IPS-18a (cell line): ENCODE measurements at regions not wholly inside any gene's neighbourhood (a gene's known extent, or its start where the extent isn't known, plus 50 kb on each side); places are given as distances from the start of the nearest gene placed in this dataset.
"Not testable (repeated sequence)": the region's sequence is repeated elsewhere in the genome, so short reads cannot be mapped to it uniquely, and the experiment has no call there.

Experiments
- H3K27ac ChIP-seq: one replicate; pipeline ENCODE4 v1.5.1; 2013; ENCODE audit warnings: low read length
- H3K27me3 ChIP-seq: one replicate; pipeline ENCODE4 v1.6.1; 2013; ENCODE audit warnings: mild to moderate bottlenecking, low read length; ENCODE audit not compliant: control insufficient read depth, insufficient read depth
- H3K36me3 ChIP-seq: one replicate; pipeline ENCODE4 v1.6.1; 2013; ENCODE audit warnings: low read depth, low read length; ENCODE audit not compliant: control insufficient read depth
- H3K4me1 ChIP-seq: one replicate; pipeline ENCODE4 v1.6.1; 2013; ENCODE audit warnings: low read depth, low read length; ENCODE audit not compliant: control insufficient read depth
- H3K4me3 ChIP-seq: one replicate; pipeline ENCODE4 v1.5.1; 2013; ENCODE audit warnings: low read length
- H3K9ac ChIP-seq: one replicate; pipeline ENCODE4 v1.6.1; 2013; ENCODE audit warnings: mild to moderate bottlenecking, low read length, moderate library complexity
- H3K9me3 ChIP-seq: one replicate; pipeline ENCODE4 v1.6.1; 2013; ENCODE audit warnings: low read depth, low read length; ENCODE audit not compliant: control insufficient read depth

DNA sequence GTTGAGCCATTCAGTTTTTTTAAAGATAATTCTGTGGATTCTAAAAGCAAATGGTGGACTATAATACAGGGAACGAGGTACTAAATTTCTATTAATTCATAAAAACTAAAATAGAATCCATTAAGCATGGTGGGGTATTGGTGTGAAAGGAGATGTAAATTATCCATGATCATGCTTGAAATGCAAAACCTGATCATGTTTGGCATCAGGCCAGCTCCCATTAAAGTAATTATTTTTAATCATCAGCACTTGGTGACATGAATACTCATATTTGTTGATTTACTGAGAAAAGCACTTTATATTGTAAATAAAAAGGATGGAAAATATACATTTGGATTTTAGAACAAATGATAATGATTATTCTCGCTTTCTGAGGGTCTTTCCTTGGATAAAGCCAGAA, 232.3 kb upstream of the MEIS1 start:
- Histone ChIP-seq H3K4me1 (no peaks in the 10 kb centered on the region), H3K27ac (no peak overlapping the region), H3K9ac (no peak overlapping the region), H3K4me3 (no peak overlapping the region), H3K27me3 (no peaks in the 10 kb centered on the region), H3K36me3 (no peaks in the 10 kb centered on the region), H3K9me3 (peaks cover 5% of the 10 kb centered on the region)

DNA sequence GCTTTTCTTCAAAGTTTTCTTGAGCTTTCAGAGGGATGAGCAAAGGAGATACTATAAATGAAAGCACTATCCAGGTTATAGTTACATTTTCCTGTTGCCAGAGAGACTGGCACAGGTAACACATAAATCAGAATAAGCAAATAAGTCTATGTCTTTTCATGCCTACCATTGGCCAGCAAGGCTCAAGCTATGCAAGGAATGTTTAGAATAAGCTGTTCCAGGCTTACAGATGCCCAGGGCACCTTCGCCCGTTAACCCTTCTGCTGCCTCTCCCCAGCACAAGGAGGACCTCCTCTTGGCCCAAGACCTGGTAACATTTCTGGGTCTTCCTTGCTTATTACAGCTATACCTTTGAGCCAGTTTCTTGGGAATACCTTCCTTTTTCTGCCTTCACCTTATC, 233.7 kb upstream of the MEIS1 start:
- no peaks in the 10 kb centered on the region for H3K4me1 ChIP-seq
- peaks cover 4% of the 10 kb centered on the region for H3K9me3 ChIP-seq
- H3K27me3 ChIP-seq, result no peaks in the 10 kb centered on the region
- no peaks in the 10 kb centered on the region for H3K36me3 ChIP-seq
- no peak overlapping the region for H3K4me3 ChIP-seq
- H3K27ac ChIP-seq, result no peak overlapping the region
- H3K9ac ChIP-seq, result no peak overlapping the region

DNA sequence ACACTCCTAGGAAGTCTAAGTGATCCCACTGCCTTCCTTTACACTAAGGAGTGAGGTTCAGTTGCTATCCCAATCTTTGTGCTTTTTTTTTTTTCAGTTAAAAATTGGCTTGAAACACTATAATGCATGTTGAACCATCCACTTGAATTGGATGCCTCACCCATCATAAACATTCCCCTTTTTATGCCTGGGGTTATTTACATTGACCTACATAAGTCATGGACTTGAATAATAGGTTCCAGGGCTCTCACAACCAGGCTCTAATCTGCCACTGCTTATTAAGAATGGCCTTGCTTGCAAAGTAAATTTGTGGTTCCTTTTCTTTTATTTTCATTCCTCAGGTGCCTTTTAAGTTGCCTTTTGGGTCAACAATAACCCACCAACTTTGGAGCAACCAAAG, 236.1 kb upstream of the MEIS1 start:
- Histone ChIP-seq H3K4me3 (no peak overlapping the region), H3K9ac (no peak overlapping the region), H3K4me1 (no peaks in the 10 kb centered on the region), H3K27me3 (no peaks in the 10 kb centered on the region), H3K27ac (no peak overlapping the region), H3K36me3 (no peaks in the 10 kb centered on the region), H3K9me3 (no peaks in the 10 kb centered on the region)

DNA sequence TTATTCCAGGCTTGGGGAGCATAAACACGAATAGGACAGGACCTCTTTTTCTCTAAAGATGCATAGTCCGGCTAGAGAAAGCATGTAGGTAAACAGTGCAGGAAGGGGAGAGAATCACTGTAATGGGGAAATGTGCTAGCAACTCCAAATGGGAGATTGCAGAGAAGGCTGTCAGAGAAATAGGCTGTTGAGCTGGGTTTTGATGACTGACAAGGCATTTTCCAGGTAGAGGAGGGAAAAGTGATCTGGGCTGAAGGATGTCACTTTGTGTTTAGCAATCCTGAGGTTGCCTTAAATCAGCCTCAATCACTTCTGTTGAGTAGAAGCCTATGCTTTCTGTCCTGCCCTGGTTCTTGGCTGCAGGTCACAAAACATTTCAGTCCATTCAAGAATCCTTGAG, 242.0 kb upstream of the MEIS1 start:
- Histone ChIP-seq H3K36me3 (no peaks in the 10 kb centered on the region), H3K9me3 (no peaks in the 10 kb centered on the region), H3K9ac (no peak overlapping the region), H3K27me3 (no peaks in the 10 kb centered on the region), H3K27ac (no peak overlapping the region), H3K4me3 (no peak overlapping the region), H3K4me1 (peaks cover 10% of the 10 kb centered on the region)

DNA sequence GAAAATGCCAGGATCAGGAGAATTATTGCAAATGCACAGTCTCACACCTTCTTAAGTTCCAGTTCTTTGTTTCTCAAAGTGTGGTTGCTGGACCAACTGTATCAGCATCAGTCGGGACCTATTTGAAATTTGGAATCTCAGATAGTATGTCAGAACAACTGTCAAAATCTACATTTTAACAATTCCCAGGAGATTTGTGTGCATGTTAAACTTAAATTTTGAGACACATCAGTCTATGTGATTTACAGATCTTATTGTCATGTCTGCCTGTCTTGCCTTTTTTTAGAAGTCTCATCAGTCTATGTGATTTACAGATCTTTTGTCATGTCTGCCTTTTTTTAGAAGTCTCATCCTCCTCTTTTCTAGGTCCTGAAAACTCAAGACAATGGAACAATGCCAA, 243.6 kb upstream of the MEIS1 start:
- Histone ChIP-seq H3K27ac (no peak overlapping the region), H3K9ac (no peak overlapping the region), H3K4me1 (peaks cover 10% of the 10 kb centered on the region), H3K27me3 (no peaks in the 10 kb centered on the region), H3K9me3 (no peaks in the 10 kb centered on the region), H3K36me3 (no peaks in the 10 kb centered on the region), H3K4me3 (no peak overlapping the region)

DNA sequence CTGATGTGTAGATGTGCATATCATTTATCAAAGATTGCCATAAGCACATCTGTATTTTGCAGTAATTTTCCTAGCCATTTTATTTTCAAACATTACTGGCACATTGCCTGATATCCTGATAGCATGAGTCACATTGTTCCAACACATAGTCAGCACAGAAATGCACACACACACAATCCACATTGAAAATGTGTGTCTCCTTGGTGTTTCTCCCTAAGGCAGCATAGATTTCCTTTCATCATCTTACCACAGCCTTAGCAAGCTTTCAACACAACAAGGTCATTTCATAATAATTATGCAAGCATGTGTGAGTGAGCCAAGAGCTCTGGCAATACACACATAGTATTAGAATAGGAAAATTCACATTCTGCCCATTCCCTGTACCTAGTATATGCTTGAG, 245.4 kb upstream of the MEIS1 start:
- H3K36me3 ChIP-seq, result no peaks in the 10 kb centered on the region

DNA sequence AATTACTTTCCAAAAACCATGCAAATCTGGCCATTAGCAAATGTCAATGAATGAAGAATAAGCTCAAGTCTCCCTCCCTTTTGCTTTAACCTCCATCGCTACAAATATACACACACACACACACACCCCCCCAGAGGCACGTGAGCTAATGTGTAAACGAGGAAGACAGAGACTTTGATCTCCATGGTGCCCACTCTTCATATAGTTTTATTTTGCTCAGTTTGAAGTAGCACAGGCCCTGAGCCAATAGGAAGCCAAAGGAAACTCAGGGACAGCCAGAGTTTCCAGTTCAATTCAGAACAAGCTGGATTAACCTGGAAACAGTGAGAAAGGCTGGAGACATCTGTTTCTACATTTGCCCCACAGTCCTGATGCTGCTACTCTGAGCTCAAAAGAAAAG, 248.4 kb upstream of the MEIS1 start:
- Histone ChIP-seq H3K4me1 (peaks cover 6% of the 10 kb centered on the region), H3K27me3 (no peaks in the 10 kb centered on the region), H3K9ac (no peak overlapping the region), H3K27ac (no peak overlapping the region), H3K4me3 (no peak overlapping the region), H3K36me3 (no peaks in the 10 kb centered on the region), H3K9me3 (no peaks in the 10 kb centered on the region)

More for the DNA sequence above, 245.4 kb upstream of the MEIS1 start:
- no peak overlapping the region for H3K4me3 ChIP-seq
- no peaks in the 10 kb centered on the region for H3K27me3 ChIP-seq
- H3K4me1 ChIP-seq, result peaks cover 10% of the 10 kb centered on the region
- no peak overlapping the region for H3K9ac ChIP-seq
- no peaks in the 10 kb centered on the region for H3K9me3 ChIP-seq
- no peak overlapping the region for H3K27ac ChIP-seq

DNA sequence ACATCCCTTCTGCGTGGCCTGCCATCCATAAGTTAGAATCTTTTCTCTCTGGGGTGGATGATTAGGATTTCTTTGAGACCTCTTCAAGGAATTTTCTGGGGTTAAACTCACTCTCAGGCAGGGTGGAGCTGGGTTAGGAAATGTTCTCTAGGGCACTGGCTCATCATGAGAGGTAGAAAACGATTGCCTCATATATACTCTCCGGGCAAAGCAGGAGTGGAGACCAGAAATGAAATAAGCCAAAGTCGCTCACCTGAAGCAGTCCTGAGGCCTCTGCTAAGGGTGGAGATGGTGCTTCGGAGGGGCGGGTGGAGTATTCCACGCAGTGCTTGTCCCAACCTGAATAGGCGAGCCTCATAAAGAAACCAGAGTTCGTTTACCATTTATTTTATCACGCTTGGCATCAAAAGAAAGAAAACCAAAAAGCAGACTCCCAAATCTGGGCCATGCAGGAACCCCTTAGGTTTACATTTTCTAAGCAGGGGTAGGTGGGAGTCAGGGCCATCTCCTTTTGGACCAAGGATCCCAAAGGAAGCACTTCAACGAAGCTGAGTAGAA, 249.3 kb upstream of the MEIS1 start:
- H3K27ac ChIP-seq, result no peak overlapping the region
- no peaks in the 10 kb centered on the region for H3K4me1 ChIP-seq
- no peaks in the 10 kb centered on the region for H3K9me3 ChIP-seq
- H3K36me3 ChIP-seq, result no peaks in the 10 kb centered on the region
- no peak overlapping the region for H3K4me3 ChIP-seq
- H3K27me3 ChIP-seq, result no peaks in the 10 kb centered on the region
- no peak overlapping the region for H3K9ac ChIP-seq

DNA sequence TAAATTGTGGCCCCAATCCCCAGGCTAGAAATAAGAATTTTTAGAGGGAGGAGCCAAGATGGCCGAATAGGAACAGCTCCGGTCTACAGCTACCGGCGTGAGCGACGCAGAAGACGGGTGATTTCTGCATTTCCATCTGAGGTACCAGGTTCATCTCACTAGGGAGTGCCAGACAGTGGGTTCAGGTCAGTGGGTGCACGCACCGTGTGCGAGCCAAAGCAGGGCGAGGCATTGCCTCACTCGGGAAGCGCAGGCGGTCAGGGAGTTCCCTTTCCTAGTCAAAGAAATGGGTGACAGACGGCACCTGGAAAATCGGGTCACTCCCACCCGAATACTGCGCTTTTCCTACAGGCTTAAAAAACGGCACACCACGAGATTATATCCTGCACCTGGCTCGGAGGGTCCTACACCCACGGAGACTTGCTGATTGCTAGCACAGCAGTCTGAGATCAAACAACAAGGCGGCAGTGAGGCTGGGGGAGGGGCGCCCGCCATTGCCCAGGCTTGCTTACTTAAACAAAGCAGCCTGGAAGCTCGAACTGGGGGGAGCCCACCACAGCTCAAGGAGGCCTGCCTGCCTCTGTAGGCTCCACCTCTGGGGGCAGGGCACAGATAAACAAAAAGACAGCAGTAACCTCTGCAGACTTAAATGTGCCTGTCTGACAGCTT, 257.7 kb upstream of the MEIS1 start:
- not testable (repeated sequence) for H3K4me3 ChIP-seq, H3K9me3 ChIP-seq, H3K9ac ChIP-seq, H3K4me1 ChIP-seq, H3K27ac ChIP-seq, H3K36me3 ChIP-seq, H3K27me3 ChIP-seq

DNA sequence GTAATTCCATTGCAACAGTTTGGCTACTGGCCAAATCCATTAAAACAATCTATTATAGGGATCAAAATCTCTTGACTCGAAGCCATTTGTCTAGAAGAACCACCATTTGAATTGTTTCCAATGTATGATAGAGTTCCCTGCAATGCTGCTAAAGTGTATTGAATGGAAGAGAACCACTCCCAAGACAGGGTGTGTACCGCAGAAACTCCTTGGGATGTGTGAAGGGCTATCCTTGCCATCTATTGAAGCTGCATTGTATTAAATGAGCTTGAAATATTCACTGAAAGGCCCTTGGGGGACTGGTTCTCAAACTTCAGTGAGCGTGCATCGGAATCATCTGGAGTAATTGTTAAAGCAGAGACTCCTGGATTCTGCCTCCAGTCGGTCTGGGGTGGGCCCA, 260.4 kb upstream of the MEIS1 start:
- Histone ChIP-seq H3K27me3 (no peaks in the 10 kb centered on the region), H3K4me3 (no peak overlapping the region), H3K36me3 (no peaks in the 10 kb centered on the region), H3K4me1 (no peaks in the 10 kb centered on the region), H3K27ac (no peak overlapping the region), H3K9ac (no peak overlapping the region), H3K9me3 (no peaks in the 10 kb centered on the region)

DNA sequence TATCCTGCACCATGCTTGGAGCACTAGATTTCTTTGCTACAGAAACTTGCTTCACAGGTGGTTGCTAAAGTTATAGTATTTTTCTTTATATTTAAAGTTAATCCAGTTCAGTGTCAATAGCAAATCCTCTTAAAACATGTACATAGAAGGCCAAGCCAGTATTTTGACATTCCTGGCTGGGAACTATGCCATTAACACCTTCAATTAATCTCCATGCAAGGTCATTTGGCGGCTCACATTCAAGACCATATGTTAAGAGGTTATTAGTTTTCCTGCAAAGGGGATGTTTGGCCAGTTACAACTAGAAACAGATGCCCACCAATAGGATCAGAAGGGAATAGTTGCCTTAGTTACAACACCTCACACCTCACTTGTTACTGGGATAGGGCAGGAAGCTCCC, 261.3 kb upstream of the MEIS1 start:
- no peaks in the 10 kb centered on the region for H3K27me3 ChIP-seq
- no peaks in the 10 kb centered on the region for H3K9me3 ChIP-seq
- no peaks in the 10 kb centered on the region for H3K4me1 ChIP-seq
- H3K4me3 ChIP-seq, result no peak overlapping the region
- no peaks in the 10 kb centered on the region for H3K36me3 ChIP-seq
- no peak overlapping the region for H3K9ac ChIP-seq
- no peak overlapping the region for H3K27ac ChIP-seq

DNA sequence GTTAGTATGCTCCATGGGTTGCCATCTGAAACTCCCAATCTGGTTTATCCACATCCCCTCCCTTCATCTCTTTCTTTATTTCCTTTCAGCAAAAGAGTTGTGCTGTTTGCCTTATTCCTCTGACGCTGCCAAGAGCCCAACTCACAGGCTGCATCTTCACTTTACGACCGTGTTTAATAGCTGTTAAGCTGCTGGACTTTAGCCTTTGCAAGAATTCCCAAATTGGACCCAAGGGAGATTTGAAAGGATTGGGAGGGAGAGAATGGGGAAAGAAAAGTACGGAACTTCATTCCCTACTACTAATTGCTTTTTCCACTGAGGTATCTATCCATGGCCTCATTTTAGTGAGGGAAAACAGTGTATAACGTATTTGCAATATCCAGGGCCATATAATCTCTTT, 263.4 kb upstream of the MEIS1 start:
- no peak overlapping the region for H3K4me3 ChIP-seq
- H3K27me3 ChIP-seq, result no peaks in the 10 kb centered on the region
- H3K9ac ChIP-seq, result no peak overlapping the region
- H3K9me3 ChIP-seq, result no peaks in the 10 kb centered on the region
- H3K27ac ChIP-seq, result no peak overlapping the region
- H3K36me3 ChIP-seq, result no peaks in the 10 kb centered on the region
- H3K4me1 ChIP-seq, result no peaks in the 10 kb centered on the region
